H9 (cell line): ENCODE measurements at regions not wholly inside any gene's neighbourhood (a gene's known extent, or its start where the extent isn't known, plus 50 kb on each side); places are given as distances from the start of the nearest gene placed in this dataset.

Source experiments
- DNase-seq: peaks from one replicate; pipeline ENCODE4 v3.0.0-alpha.2; 2017
- H2AFZ ChIP-seq: one replicate; pipeline ENCODE4 v1.6.1; 2013; ENCODE audit warnings: mild to moderate bottlenecking, low read length, control low read depth, moderate library complexity
- H2AK5ac ChIP-seq: 2 replicates; pipeline ENCODE4 v1.6.1; 2013; ENCODE audit warnings: low read length, control low read depth, mixed read lengths; ENCODE audit not compliant: insufficient read length
- H2BK120ac ChIP-seq: one replicate; pipeline ENCODE4 v1.6.1; 2013; ENCODE audit warnings: low read depth, mild to moderate bottlenecking, low read length, control low read depth, inconsistent platforms; ENCODE audit not compliant: poor library complexity, severe bottlenecking
- H2BK12ac ChIP-seq: 2 replicates; pipeline ENCODE4 v1.6.1; 2013; ENCODE audit warnings: low read length, control low read depth, mixed read lengths, low read depth; ENCODE audit not compliant: insufficient read length
- H2BK15ac ChIP-seq: 2 replicates; pipeline ENCODE4 v1.6.1; 2013; ENCODE audit warnings: low read depth, low read length, control low read depth
- H2BK20ac ChIP-seq: one replicate; pipeline ENCODE4 v1.6.1; 2013; ENCODE audit warnings: low read depth, mild to moderate bottlenecking, low read length, control low read depth, inconsistent platforms; ENCODE audit not compliant: poor library complexity, severe bottlenecking
- H2BK5ac ChIP-seq: 2 replicates; pipeline ENCODE4 v1.6.1; 2013; ENCODE audit warnings: low read length, control low read depth, mixed read lengths; ENCODE audit not compliant: insufficient read length
- H3K14ac ChIP-seq: 2 replicates; pipeline ENCODE4 v1.6.1; 2013; ENCODE audit warnings: low read length, control low read depth; ENCODE audit not compliant: insufficient read depth
- H3K18ac ChIP-seq: 2 replicates; pipeline ENCODE4 v1.6.1; 2013; ENCODE audit warnings: low read depth, mild to moderate bottlenecking, mixed read lengths, low read length, control low read depth; ENCODE audit not compliant: insufficient read length
- H3K23ac ChIP-seq: 2 replicates; pipeline ENCODE4 v1.6.1; 2013; ENCODE audit warnings: low read length, control low read depth, mixed read lengths, low read depth; ENCODE audit not compliant: insufficient read length
- H3K23me2 ChIP-seq: 2 replicates; pipeline ENCODE4 v1.6.1; 2013; ENCODE audit warnings: low read depth, mild to moderate bottlenecking, mixed read lengths, low read length, control low read depth; ENCODE audit not compliant: insufficient read length, poor library complexity, severe bottlenecking
- H3K27ac ChIP-seq: 2 replicates; pipeline ENCODE4 v1.5.1; 2013; ENCODE audit warnings: low read length, control low read depth, mixed read lengths, low read depth; ENCODE audit not compliant: insufficient read length
- H3K27me3 ChIP-seq: 2 replicates; pipeline ENCODE4 v1.6.1; 2013; ENCODE audit warnings: low read length, control low read depth, inconsistent platforms; ENCODE audit not compliant: insufficient read depth
- H3K4ac ChIP-seq: 2 replicates; pipeline ENCODE4 v1.6.1; 2013; ENCODE audit warnings: low read depth, mild to moderate bottlenecking, control low read depth, inconsistent platforms, low read length, moderate library complexity
- H3K4me1 ChIP-seq: 2 replicates; pipeline ENCODE4 v1.6.1; 2013; ENCODE audit warnings: low read length, control low read depth, inconsistent platforms; ENCODE audit not compliant: insufficient read depth
- H3K4me2 ChIP-seq: 2 replicates; pipeline ENCODE4 v1.6.1; 2013; ENCODE audit warnings: low read length, control low read depth, mixed read lengths; ENCODE audit not compliant: insufficient read length, insufficient read depth
- H3K56ac ChIP-seq: 2 replicates; pipeline ENCODE4 v1.6.1; 2013; ENCODE audit warnings: low read depth, mild to moderate bottlenecking, mixed read lengths, low read length, control low read depth; ENCODE audit not compliant: insufficient read length
- H3K79me1 ChIP-seq: 2 replicates; pipeline ENCODE4 v1.6.1; 2013; ENCODE audit warnings: low read depth, mild to moderate bottlenecking, moderate library complexity, low read length, control low read depth, inconsistent platforms; ENCODE audit not compliant: insufficient read depth, poor library complexity, severe bottlenecking
- H3K79me2 ChIP-seq: 2 replicates; pipeline ENCODE4 v1.6.1; 2013; ENCODE audit warnings: low read length, control low read depth, inconsistent platforms; ENCODE audit not compliant: insufficient read depth
- H3K9ac ChIP-seq: 2 replicates; pipeline ENCODE4 v1.6.1; 2013; ENCODE audit warnings: low read length, control low read depth, mixed read lengths; ENCODE audit not compliant: insufficient read length; ENCODE audit errors: extremely low read depth
- H3K9me3 ChIP-seq: one replicate; pipeline ENCODE4 v1.6.1; 2013; ENCODE audit warnings: low read depth, low read length, inconsistent platforms; ENCODE audit not compliant: control insufficient read depth
- H3T11ph ChIP-seq: one replicate; pipeline ENCODE4 v1.6.1; 2013; ENCODE audit warnings: mild to moderate bottlenecking, low read length, control low read depth, inconsistent platforms
- H4K20me1 ChIP-seq: one replicate; pipeline ENCODE4 v1.6.1; 2013; ENCODE audit not compliant: control insufficient read depth, insufficient read length, insufficient read depth
- H4K5ac ChIP-seq: 2 replicates; pipeline ENCODE4 v1.6.1; 2013; ENCODE audit warnings: low read depth, mild to moderate bottlenecking, mixed read lengths, low read length, control low read depth; ENCODE audit not compliant: insufficient read length
- H4K8ac ChIP-seq: replicated peaks from 2 replicates; pipeline ENCODE4 v1.6.1; 2013; ENCODE audit warnings: low read length, control low read depth, mixed read lengths, low read depth; ENCODE audit not compliant: insufficient read length
- H4K91ac ChIP-seq: 2 replicates; pipeline ENCODE4 v1.6.1; 2013; ENCODE audit warnings: low read depth, mild to moderate bottlenecking, moderate library complexity, mixed read lengths, low read length, control low read depth; ENCODE audit not compliant: insufficient read length
- H3K27ac Mint-ChIP-seq, 3 experiments: 2 replicates in 2 of 3; 3 replicates in 1 of 3; pipeline ENCODE4 v1.8.0; 2020 to 2021; ENCODE audit warnings: mixed read lengths in 3 of 3, mild to moderate bottlenecking in 1 of 3, moderate library complexity in 1 of 3
- H3K27me3 Mint-ChIP-seq: 2 replicates; pipeline ENCODE4 v1.8.0; 2021; ENCODE audit warnings: low read depth, mild to moderate bottlenecking, moderate library complexity, mixed read lengths
- H3K36me3 Mint-ChIP-seq, 3 experiments: 2 replicates in 2 of 3; 3 replicates in 1 of 3; pipeline ENCODE4 v1.8.0; 2020 to 2021; ENCODE audit warnings: low read depth in 3 of 3, mixed read lengths in 3 of 3; ENCODE audit not compliant: insufficient read depth in 1 of 3
- H3K4me1 Mint-ChIP-seq, 2 experiments: 2 replicates each; pipeline ENCODE4 v1.8.0; 2020; ENCODE audit warnings: mixed read lengths in 2 of 2
- H3K4me3 Mint-ChIP-seq, 2 experiments: 2 replicates in 1 of 2; 3 replicates in 1 of 2; pipeline ENCODE4 v1.8.0; 2020 to 2021; ENCODE audit warnings: mild to moderate bottlenecking in 2 of 2, mixed read lengths in 2 of 2, moderate library complexity in 1 of 2
- H3K9me3 Mint-ChIP-seq, 2 experiments: 2 replicates in 1 of 2; 3 replicates in 1 of 2; pipeline ENCODE4 v1.8.0; 2020; ENCODE audit warnings: mild to moderate bottlenecking in 2 of 2, mixed read lengths in 2 of 2, moderate library complexity in 1 of 2
- CTCF ChIP-seq: fragments of 200-600 bp; sonication (generic); conservative IDR thresholded peaks from 3 replicates; pipeline ENCODE4 v1.8.0; 2021; ENCODE audit warnings: antibody characterized with exemption, mild to moderate bottlenecking
- WGBS: extraction: QIAGEN DNeasy Blood & Tissue Kit; methylation state at CpG from one replicate; pipeline ENCODE4 v1.1.7; 2013; ENCODE audit warnings: missing lambda C conversion rate, low lambda C conversion rate, mixed read lengths; ENCODE audit not compliant: insufficient read length; ENCODE audit errors: extremely low coverage; 5-methylcytosine and 5-hydroxymethylcytosine counted together

DNA sequence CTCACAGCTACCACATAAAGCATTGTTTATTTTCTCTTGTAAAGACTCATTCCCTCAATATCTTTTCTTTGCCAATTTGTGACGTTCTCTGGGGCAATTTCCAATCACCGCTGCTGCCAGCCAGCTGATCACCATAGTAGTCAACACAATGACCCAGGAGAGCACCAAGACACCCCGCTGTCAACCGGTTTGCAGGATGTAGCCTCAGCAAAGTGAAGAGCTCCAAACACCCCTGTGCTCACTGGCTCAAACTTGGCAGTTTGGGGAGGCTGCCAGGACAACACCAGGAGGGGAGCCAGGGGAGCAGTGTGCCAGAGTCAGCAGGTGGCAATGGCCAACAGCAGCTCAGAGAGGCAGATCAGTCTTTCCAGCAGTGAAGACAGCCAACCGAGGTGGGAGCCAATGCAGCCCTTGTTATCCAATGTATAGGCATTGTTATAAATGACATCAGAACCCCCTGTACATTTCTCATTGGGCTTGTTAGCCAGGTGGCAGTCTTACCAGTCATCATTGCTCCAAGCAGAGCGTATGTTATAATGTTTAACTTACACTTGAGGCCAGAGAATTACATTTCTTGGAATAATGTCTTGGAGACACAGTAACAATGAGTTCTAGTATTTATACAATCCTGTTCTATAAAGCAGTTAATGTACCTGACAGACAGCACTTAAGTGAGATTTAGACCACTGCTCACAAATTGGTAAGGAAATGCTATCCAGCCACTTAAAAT, 274.9 kb upstream of the GK2 start:
- Histone ChIP-seq H3K14ac (0 out of 2 replicates have a peak overlapping the region, but pooled peaks have one; percentile 29), H3T11ph (no peak overlapping the region), H2AK5ac (no peak overlapping the region), H3K27ac (no peak overlapping the region), H2BK20ac (no peak overlapping the region), H2BK15ac (0 out of 2 replicates have a peak overlapping the region, but pooled peaks have one; percentile 37), H3K79me2 (no peaks in the 10 kb centered on the region), H4K8ac (no peak overlapping the region), H3K56ac (no peak overlapping the region), H3K79me1 (no peaks in the 10 kb centered on the region), H2AFZ (no peak overlapping the region), H3K9ac (no peak overlapping the region), H3K9me3 (no peaks in the 10 kb centered on the region), H3K18ac (no peak overlapping the region), H2BK120ac (no peak overlapping the region), H2BK5ac (no peak overlapping the region), H3K27me3 (no peaks in the 10 kb centered on the region), H4K91ac (no peak overlapping the region), H4K20me1 (no peaks in the 10 kb centered on the region), H3K23me2 (no peaks in the 10 kb centered on the region), H3K4me2 (no peak overlapping the region), H3K4ac (no peak overlapping the region), H3K4me1 (no peaks in the 10 kb centered on the region; the same call in 1 of the 2 replicates), H4K5ac (no peak overlapping the region), H2BK12ac (no peak overlapping the region), H3K23ac (no peak overlapping the region)
- H3K9me3 Mint-ChIP-seq, result no peaks in the 10 kb centered on the region
- H3K27me3 Mint-ChIP-seq, result no peaks in the 10 kb centered on the region
- H3K27ac Mint-ChIP-seq, result no peak overlapping the region
- no CpG with 5 or more reads among the region's 6 CpGs for WGBS
- TF ChIP-seq CTCF, result no peak
- H3K36me3 Mint-ChIP-seq, result no peaks in the 10 kb centered on the region
- peaks cover 4 to 5% of the 10 kb centered on the region in 2 experiments for H3K4me1 Mint-ChIP-seq
- no peak overlapping the region for H3K4me3 Mint-ChIP-seq
- no peak for DNase-seq
